HUES64 (cell line): ENCODE measurements at regions not wholly inside any gene's neighbourhood (a gene's known extent, or its start where the extent isn't known, plus 50 kb on each side); places are given as distances from the start of the nearest gene placed in this dataset.

Experiments
- H3K27ac ChIP-seq: 2 replicates; pipeline ENCODE4 v1.7.0; 2013; ENCODE audit warnings: low read depth, low read length, inconsistent platforms
- H3K27me3 ChIP-seq: 2 replicates; pipeline ENCODE4 v1.6.1; 2013; ENCODE audit warnings: mild to moderate bottlenecking, low read length; ENCODE audit not compliant: insufficient read depth
- H3K36me3 ChIP-seq: 2 replicates; pipeline ENCODE4 v1.6.1; 2013; ENCODE audit warnings: mild to moderate bottlenecking, low read length; ENCODE audit not compliant: insufficient read depth
- H3K4me1 ChIP-seq: 2 replicates; pipeline ENCODE4 v1.6.1; 2013; ENCODE audit warnings: mild to moderate bottlenecking, low read length, moderate library complexity; ENCODE audit not compliant: insufficient read depth
- H3K4me3 ChIP-seq: 2 replicates; pipeline ENCODE4 v1.5.1; 2013; ENCODE audit warnings: mild to moderate bottlenecking, low read length, moderate library complexity
- H3K9ac ChIP-seq: 2 replicates; pipeline ENCODE4 v1.6.1; 2013; ENCODE audit warnings: mild to moderate bottlenecking, low read depth, low read length
- H3K9me3 ChIP-seq: 2 replicates; pipeline ENCODE4 v1.6.1; 2013; ENCODE audit warnings: low read depth, low read length; ENCODE audit not compliant: insufficient read depth
- whole genome bisulfite sequencing: fragments of 150-250, 120-280 bp; methylation state at CpG from one replicate; pipeline ENCODE4 v1.1.7; 2013; ENCODE audit warnings: missing lambda C conversion rate; 5-methylcytosine and 5-hydroxymethylcytosine counted together

DNA sequence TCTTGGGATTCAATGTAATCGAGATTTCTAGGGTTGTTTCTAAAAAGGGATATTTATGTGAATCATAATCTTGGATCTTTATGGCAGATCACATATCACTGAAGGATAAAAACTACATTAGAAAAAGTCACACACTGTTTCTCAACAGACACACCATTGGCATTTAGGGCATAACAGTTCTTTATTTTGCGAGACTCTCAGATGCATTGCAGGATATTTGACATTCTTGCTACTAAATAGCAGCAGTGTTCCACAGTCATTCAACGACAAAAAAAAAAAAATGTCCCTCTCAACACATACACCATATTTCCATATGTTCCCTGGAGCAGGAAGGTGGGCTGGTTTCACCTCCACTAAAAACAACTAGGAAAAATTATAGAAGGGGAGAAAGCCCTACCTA, 243.4 kb upstream of the PCDH18 start:
- H3K36me3 ChIP-seq = no peaks in the 10 kb centered on the region
- H3K4me1 ChIP-seq = no peaks in the 10 kb centered on the region; the same call in 1 of the 2 replicates
- H3K27ac ChIP-seq = no peak overlapping the region
- no peaks in the 10 kb centered on the region for H3K27me3 ChIP-seq
- WGBS = 96% methylated on average over 3 of the region's 3 CpGs
- no peak overlapping the region for H3K4me3 ChIP-seq
- no peaks in the 10 kb centered on the region for H3K9me3 ChIP-seq
- no peak overlapping the region for H3K9ac ChIP-seq

DNA sequence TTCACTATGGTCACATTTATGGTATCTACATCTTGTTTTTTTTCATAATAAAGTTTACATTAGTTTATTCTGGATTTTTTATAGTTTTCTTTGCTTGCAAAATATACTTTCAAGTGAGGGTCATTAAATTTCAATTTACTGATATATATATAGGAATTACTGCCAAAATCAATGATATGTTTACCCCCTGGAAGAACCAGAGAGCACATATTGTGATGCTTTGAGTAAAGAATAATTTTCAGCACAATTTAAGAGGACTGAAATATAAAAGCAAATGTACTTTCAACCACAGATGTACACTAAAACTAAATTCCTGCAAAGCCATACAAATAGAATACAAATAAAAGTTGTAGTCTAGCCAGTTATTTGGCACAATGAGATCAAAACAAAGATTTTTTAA, 242.2 kb upstream of the PCDH18 start:
- H3K27ac ChIP-seq = no peak overlapping the region
- H3K4me3 ChIP-seq = no peak overlapping the region
- H3K9me3 ChIP-seq = no peaks in the 10 kb centered on the region
- no peaks in the 10 kb centered on the region; the same call in 1 of the 2 replicates for H3K4me1 ChIP-seq
- H3K27me3 ChIP-seq = no peaks in the 10 kb centered on the region
- H3K9ac ChIP-seq = no peak overlapping the region
- no peaks in the 10 kb centered on the region for H3K36me3 ChIP-seq

DNA sequence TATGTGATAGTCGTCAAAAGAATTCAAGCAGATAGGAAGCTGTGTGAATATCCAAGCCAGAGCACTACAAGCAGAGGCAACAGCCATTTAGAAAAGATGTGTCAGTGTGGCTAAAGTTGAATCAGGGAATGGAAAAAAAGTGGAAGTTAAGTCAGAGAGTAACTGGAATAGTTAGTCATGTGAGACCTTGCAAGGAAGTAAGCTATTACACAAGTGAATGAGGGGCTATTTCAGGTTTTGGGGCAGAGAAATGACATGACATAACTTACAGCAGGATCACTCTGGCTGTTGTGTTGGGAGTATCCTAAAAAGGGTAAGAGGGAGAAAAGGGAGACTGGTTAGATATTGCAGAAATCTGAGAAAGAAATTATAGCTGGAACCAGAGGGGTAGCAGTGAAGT, 236.6 kb upstream of the PCDH18 start:
- 93% methylated on average over 1 of the region's 1 CpG for WGBS
- Histone ChIP-seq H3K9ac (no peak overlapping the region), H3K9me3 (no peaks in the 10 kb centered on the region), H3K27ac (no peak overlapping the region), H3K4me1 (no peaks in the 10 kb centered on the region), H3K36me3 (no peaks in the 10 kb centered on the region), H3K27me3 (no peaks in the 10 kb centered on the region), H3K4me3 (no peak overlapping the region)

DNA sequence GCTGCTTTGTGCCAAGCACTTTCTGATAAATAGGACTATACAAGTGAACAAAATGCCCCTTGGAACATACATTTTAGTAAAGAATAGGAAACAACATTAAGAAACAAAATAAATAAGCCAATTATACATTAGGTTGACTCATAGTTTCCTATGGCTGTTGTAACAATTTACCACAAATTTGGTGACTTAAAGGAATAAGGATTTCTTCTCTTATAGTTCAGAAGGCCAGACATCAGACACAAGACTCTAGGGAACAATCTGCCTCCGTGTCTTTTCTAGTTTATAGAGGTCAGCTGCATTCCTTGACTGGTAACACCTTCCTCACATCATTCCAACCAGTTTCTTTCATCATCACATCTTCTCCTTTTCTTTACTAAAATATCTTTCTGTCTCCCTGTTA, 235.9 kb upstream of the PCDH18 start:
- Histone ChIP-seq H3K4me1 (no peaks in the 10 kb centered on the region), H3K9me3 (no peaks in the 10 kb centered on the region), H3K9ac (no peak overlapping the region), H3K27ac (no peak overlapping the region), H3K27me3 (no peaks in the 10 kb centered on the region), H3K36me3 (no peaks in the 10 kb centered on the region), H3K4me3 (no peak overlapping the region)
- WGBS = 93% methylated on average over 1 of the region's 1 CpG

DNA sequence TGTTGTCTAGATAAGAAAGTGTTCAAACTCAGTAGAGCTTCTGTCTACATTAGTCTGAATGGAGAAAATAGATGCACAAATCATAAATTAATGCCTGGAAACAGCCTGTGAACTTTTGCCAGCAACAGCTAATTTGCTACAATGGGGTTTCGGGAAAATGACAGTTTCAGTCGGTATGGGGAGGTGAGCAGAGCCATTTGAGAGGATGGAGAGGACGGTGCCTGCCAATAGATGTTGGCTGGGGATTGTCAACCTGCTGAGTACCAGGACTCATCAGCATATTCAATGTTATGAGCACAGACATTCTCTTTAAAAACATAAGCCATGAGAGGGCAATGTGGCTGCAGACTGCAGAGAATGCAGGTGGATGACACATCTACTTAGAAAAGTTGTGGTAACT, 230.3 kb upstream of the PCDH18 start:
- Histone ChIP-seq H3K27ac (no peak overlapping the region), H3K4me1 (no peaks in the 10 kb centered on the region), H3K9me3 (no peaks in the 10 kb centered on the region), H3K4me3 (no peak overlapping the region), H3K27me3 (no peaks in the 10 kb centered on the region), H3K36me3 (no peaks in the 10 kb centered on the region), H3K9ac (no peak overlapping the region)
- 91% methylated on average over 3 of the region's 3 CpGs for WGBS

DNA sequence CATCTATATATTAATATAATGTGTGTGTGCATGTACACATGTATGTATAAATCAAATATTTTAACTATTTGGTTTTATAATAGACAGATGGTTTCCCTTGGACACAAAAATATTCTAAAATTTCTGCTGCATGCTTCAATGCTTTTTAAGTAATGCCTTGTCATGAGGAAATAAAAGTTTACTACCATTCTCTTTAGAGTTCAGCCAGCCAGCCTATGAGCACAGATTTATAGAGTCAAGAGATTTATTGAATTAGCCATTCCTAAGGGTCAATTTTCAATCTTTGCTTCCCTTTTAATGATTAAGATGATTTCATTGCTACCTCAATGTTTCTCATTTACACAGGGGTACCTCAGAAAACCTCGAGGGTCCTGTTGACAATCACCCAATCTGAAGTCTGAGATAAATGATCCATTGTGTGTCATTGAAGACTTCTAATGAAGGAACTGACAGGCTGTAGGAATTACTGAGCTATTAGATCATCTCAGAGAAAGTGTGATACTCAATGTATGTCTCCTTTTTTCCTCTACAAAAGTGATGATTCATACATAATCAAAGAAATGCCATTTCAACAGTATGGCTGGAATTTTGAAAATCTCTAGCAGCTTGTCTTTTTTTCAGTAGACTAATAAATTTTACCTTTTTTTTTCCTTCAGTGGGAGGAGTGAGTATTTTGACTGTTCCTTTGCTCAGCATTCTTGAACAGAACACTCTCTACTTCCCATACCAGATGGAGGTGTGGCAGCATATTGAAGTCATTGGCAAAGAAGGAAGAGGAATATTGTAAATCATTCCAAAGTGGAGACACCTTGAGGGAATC, 222.6 kb upstream of the PCDH18 start:
- H3K4me3 ChIP-seq = no peak overlapping the region
- no peaks in the 10 kb centered on the region for H3K9me3 ChIP-seq
- no peak overlapping the region for H3K9ac ChIP-seq
- H3K36me3 ChIP-seq = no peaks in the 10 kb centered on the region
- H3K27ac ChIP-seq = no peak overlapping the region
- no peaks in the 10 kb centered on the region for H3K27me3 ChIP-seq
- H3K4me1 ChIP-seq = no peaks in the 10 kb centered on the region
- WGBS = 67% methylated on average over 1 of the region's 1 CpG

DNA sequence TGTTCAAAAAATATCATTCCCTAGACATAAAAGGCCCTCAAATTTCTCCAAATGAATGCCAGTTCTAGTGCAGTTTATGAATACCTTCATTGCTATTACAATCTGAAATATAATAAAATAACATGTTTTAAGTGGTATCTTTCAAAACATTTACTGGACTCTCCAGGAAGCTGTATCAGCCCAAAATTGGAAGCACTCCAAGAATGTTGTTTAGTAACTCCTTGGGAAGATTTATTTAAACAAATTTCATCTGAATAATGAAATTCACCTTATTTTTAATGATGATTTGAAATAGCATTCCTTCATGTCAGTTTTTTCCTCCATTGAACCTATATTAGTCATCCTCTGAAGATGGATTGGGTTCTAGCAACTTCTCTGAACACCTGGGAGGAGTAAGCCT, 217.2 kb upstream of the PCDH18 start:
- H3K4me3 ChIP-seq = no peak overlapping the region

DNA sequence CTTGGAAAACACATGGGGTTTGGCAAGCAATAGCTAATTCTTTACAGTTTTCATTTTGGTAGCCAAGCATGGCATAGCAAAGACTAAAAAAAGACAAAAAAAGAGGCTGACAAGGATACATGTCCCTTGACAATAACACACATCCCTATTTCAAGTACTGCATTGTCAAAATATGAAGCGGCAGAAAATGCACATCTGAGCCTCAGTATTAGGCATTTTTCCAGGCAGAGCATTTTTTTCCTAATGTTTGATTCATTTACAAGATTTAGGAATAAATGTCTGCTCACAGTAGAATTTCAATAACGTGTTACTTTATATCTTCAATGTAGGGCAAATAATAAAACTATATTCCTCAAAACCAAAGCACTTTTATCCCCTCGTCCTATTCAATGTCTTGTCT, 216.3 kb upstream of the PCDH18 start:
- H3K27ac ChIP-seq = no peak overlapping the region
- WGBS = 97% methylated on average over 3 of the region's 3 CpGs
- no peaks in the 10 kb centered on the region for H3K9me3 ChIP-seq
- H3K4me1 ChIP-seq = 0 out of 2 replicates have a peak, but pooled peaks cover 4% of the 10 kb centered on the region
- no peak overlapping the region for H3K9ac ChIP-seq
- no peaks in the 10 kb centered on the region for H3K36me3 ChIP-seq
- H3K4me3 ChIP-seq = no peak overlapping the region
- no peaks in the 10 kb centered on the region for H3K27me3 ChIP-seq

More for the DNA sequence above, 217.2 kb upstream of the PCDH18 start:
- Histone ChIP-seq H3K9me3 (no peaks in the 10 kb centered on the region), H3K36me3 (no peaks in the 10 kb centered on the region), H3K27ac (no peak overlapping the region), H3K27me3 (no peaks in the 10 kb centered on the region), H3K9ac (no peak overlapping the region), H3K4me1 (no peaks in the 10 kb centered on the region)

DNA sequence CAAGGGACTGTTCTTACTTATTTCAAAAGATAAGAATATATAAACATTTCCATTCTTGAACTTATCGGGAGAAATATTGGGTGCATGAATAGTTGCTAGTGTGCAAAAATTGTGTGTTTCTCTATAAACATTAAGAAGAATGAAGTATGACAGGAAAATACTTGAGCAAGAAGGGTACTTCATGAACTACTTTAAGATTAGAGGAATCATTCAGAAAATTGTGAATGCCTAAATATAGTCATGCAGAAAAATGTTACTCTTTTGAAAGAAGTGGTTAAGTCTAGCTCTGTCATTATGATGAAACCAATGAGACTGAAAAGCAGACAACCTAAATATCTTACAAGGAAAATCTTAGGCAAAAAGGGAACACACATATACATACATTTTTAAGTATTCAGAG, 207.8 kb upstream of the PCDH18 start:
- Histone ChIP-seq H3K27ac (no peak overlapping the region), H3K9me3 (no peaks in the 10 kb centered on the region), H3K4me1 (0 out of 2 replicates have a peak, but pooled peaks cover 4% of the 10 kb centered on the region), H3K36me3 (no peaks in the 10 kb centered on the region), H3K9ac (no peak overlapping the region), H3K27me3 (no peaks in the 10 kb centered on the region), H3K4me3 (no peak overlapping the region)
- WGBS = 100% methylated on average over 1 of the region's 1 CpG

DNA sequence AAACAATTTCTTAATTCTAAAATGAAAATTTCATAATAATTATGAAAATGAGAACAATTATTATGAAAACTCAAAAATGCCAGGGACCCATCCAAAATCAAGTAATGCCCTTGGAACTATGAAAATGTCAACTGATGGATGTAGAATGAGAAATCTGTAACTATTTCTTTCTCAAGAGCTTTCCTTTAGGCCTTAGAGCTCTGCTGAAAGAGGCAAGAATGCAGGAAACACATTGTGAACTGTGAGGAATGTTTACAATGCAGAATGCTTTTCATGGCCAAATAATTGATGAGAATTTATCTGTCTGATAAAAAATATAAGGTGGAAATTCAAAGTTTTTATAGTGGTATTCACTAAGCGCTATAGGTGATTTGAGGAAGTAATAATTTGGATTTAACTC, 207.1 kb upstream of the PCDH18 start:
- WGBS = no CpG with 5 or more reads among the region's 1 CpG
- no peak overlapping the region for H3K9ac ChIP-seq
- H3K4me1 ChIP-seq = 0 out of 2 replicates have a peak, but pooled peaks cover 4% of the 10 kb centered on the region
- H3K9me3 ChIP-seq = no peaks in the 10 kb centered on the region
- H3K36me3 ChIP-seq = no peaks in the 10 kb centered on the region
- no peak overlapping the region for H3K4me3 ChIP-seq
- H3K27me3 ChIP-seq = no peaks in the 10 kb centered on the region
- no peak overlapping the region for H3K27ac ChIP-seq

DNA sequence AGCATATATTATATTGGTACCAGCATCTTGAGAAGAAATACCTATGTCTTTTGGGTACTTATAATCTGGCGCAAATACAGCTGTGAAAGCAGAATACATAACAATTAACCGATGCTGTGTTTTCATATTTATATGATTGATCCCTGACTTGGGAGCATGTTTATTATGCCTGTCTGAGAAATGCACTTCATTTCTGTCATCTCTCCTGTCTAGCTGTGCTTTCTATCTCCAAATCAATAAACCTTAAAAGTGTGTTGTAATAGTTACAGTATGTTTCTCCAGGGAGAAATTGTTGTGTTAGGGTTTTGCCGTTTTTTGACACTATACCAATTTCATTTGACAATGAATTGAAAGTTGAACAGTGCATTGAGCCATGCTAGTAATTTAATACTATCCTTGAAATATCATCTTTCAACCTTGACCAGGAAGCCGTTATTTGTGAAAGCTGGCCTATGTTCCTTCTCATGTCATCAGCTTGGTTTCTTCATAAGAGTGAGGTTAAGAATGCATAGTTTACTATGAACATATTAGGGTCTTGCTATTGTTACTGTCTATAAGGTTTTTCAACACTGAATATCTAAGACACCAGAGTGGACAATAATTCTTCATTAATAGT, 206.2 kb upstream of the PCDH18 start:
- H3K27me3 ChIP-seq = no peaks in the 10 kb centered on the region
- H3K27ac ChIP-seq = no peak overlapping the region
- H3K9ac ChIP-seq = no peak overlapping the region
- no peaks in the 10 kb centered on the region for H3K36me3 ChIP-seq
- WGBS = 94% methylated on average over 2 of the region's 4 CpGs
- no peak overlapping the region for H3K4me3 ChIP-seq
- no peaks in the 10 kb centered on the region for H3K9me3 ChIP-seq
- no peaks in the 10 kb centered on the region for H3K4me1 ChIP-seq
